Neural cell (in vitro differentiated cells): ENCODE measurements at regions not wholly inside any gene's neighbourhood (a gene's known extent, or its start where the extent isn't known, plus 50 kb on each side); places are given as distances from the start of the nearest gene placed in this dataset.

Experiments used
- small RNA-seq, 3 experiments: library from RNA; depleted of rRNA; stranded (forward); fragments of <200 nt; gene quantifications; one replicate each; pipeline ENCODE3, GENCODE V24; 2012

Small RNA genes in the stretch of these regions (small RNA-seq; reads per million reads assigned to genes)
- gene AL353765.1 (0 reads per million in 3 experiments), gene AL356102.1 (0 reads per million in 3 experiments), gene MIR4704 (0 to 0.03 (median 0) reads per million in 3 experiments), gene MIR548X2 (0 reads per million in 3 experiments), gene RNU6-81P (0 reads per million in 3 experiments)
